Osteoblast (primary cell): ENCODE measurements at regions not wholly inside any gene's neighbourhood (a gene's known extent, or its start where the extent isn't known, plus 50 kb on each side); places are given as distances from the start of the nearest gene placed in this dataset.

Source experiments
- DNase-seq: peaks from one replicate; pipeline ENCODE4 v3.0.0; 2011; ENCODE audit warnings: low spot score, mixed read lengths; ENCODE audit not compliant: insufficient read length; ENCODE audit errors: missing footprints
- H2AFZ ChIP-seq: 2 replicates; pipeline ENCODE4 v1.6.0; 2011; ENCODE audit warnings: mild to moderate bottlenecking, low read length
- H3K27ac ChIP-seq: 2 replicates; pipeline ENCODE4 v1.5.1; 2011; ENCODE audit warnings: mild to moderate bottlenecking, low read depth, low read length, moderate library complexity
- H3K27me3 ChIP-seq: 2 replicates; pipeline ENCODE4 v1.6.0; 2012; ENCODE audit warnings: mild to moderate bottlenecking, control low read depth, inconsistent platforms, low read length, moderate library complexity; ENCODE audit not compliant: insufficient read depth
- H3K36me3 ChIP-seq: 2 replicates; pipeline ENCODE4 v1.5.1; 2011; ENCODE audit warnings: mild to moderate bottlenecking, low read length, control low read depth, moderate library complexity; ENCODE audit not compliant: insufficient read depth
- H3K4me1 ChIP-seq: 2 replicates; pipeline ENCODE4 v1.5.1; 2011; ENCODE audit warnings: mild to moderate bottlenecking, low read length, control low read depth, moderate library complexity; ENCODE audit not compliant: insufficient read depth
- H3K4me2 ChIP-seq: 2 replicates; pipeline ENCODE4 v1.6.0; 2011; ENCODE audit warnings: mild to moderate bottlenecking, low read length; ENCODE audit not compliant: insufficient read depth
- H3K4me3 ChIP-seq: fragments of 200-600 bp; sonication (generic); 3 replicates; pipeline ENCODE4 v1.5.1; 2012; ENCODE audit warnings: mild to moderate bottlenecking, low read length, inconsistent platforms; ENCODE audit not compliant: insufficient read depth
- H3K79me2 ChIP-seq: 2 replicates; pipeline ENCODE4 v1.6.0; 2012; ENCODE audit warnings: mild to moderate bottlenecking, low read length, control low read depth, inconsistent platforms; ENCODE audit not compliant: insufficient read depth
- H3K9me3 ChIP-seq: 2 replicates; pipeline ENCODE4 v1.5.1; 2011; ENCODE audit warnings: low read depth, low read length, control low read depth
- H4K20me1 ChIP-seq: 2 replicates; pipeline ENCODE4 v1.6.0; 2012; ENCODE audit warnings: mild to moderate bottlenecking, low read length, control low read depth; ENCODE audit not compliant: insufficient read depth
- CTCF ChIP-seq: IDR thresholded peaks from 2 replicates; pipeline ENCODE4 v1.5.1; 2011; ENCODE audit warnings: mild to moderate bottlenecking, low read depth, low read length, moderate library complexity; ENCODE audit errors: extremely low read depth

GRCh38 chr7:25727876-25728275 lies 424.1 kb upstream of the NFE2L3 start:
- Histone ChIP-seq H3K4me3 (no peak overlapping the region), H4K20me1 (no peaks in the 10 kb centered on the region), H3K36me3 (no peaks in the 10 kb centered on the region), H2AFZ (no peak overlapping the region), H3K79me2 (no peaks in the 10 kb centered on the region), H3K27me3 (no peaks in the 10 kb centered on the region), H3K4me2 (no peak overlapping the region), H3K4me1 (no peaks in the 10 kb centered on the region), H3K27ac (no peak overlapping the region), H3K9me3 (no peaks in the 10 kb centered on the region)
- TF ChIP-seq CTCF, result no peak
- no peak for DNase-seq

GRCh38 chr7:25731068-25731845 lies 420.7 kb upstream of the NFE2L3 start:
- no peaks in the 10 kb centered on the region for H3K9me3 ChIP-seq
- TF ChIP-seq CTCF, result no peak
- H4K20me1 ChIP-seq, result no peaks in the 10 kb centered on the region
- H3K36me3 ChIP-seq, result no peaks in the 10 kb centered on the region
- H3K27ac ChIP-seq, result no peak overlapping the region
- no peak overlapping the region for H3K4me3 ChIP-seq
- H3K4me1 ChIP-seq, result no peaks in the 10 kb centered on the region
- no peaks in the 10 kb centered on the region for H3K79me2 ChIP-seq
- H3K27me3 ChIP-seq, result no peaks in the 10 kb centered on the region
- no peak for DNase-seq
- H3K4me2 ChIP-seq, result no peak overlapping the region
- H2AFZ ChIP-seq, result no peak overlapping the region

GRCh38 chr7:25731846-25732245 lies 420.2 kb upstream of the NFE2L3 start:
- DNase-seq, result no peak
- no peak overlapping the region for H3K27ac ChIP-seq

More at GRCh38 chr7:25731846-25732245, 420.2 kb upstream of the NFE2L3 start:
- no peak for TF ChIP-seq CTCF
- Histone ChIP-seq H4K20me1 (no peaks in the 10 kb centered on the region), H3K4me1 (no peaks in the 10 kb centered on the region), H3K36me3 (no peaks in the 10 kb centered on the region), H3K79me2 (no peaks in the 10 kb centered on the region), H3K4me2 (no peak overlapping the region), H3K27me3 (no peaks in the 10 kb centered on the region), H3K9me3 (no peaks in the 10 kb centered on the region), H2AFZ (no peak overlapping the region), H3K4me3 (no peak overlapping the region)
